Neural progenitor cell (in vitro differentiated cells): ENCODE measurements at regions not wholly inside any gene's neighbourhood (a gene's known extent, or its start where the extent isn't known, plus 50 kb on each side); places are given as distances from the start of the nearest gene placed in this dataset.

ENCODE experiments used
- EZH2 ChIP-seq: fragments of 200-600 bp; sonication (generic); IDR thresholded peaks from 2 replicates; pipeline ENCODE4 v1.6.1; 2017; ENCODE audit warnings: antibody characterized with exemption, mild to moderate bottlenecking, moderate library complexity
- EZH2phosphoT487 ChIP-seq: fragments of 200-600 bp; sonication (generic); IDR thresholded peaks from 2 replicates; pipeline ENCODE4 v1.6.1; 2017; ENCODE audit warnings: antibody characterized with exemption
- TF ChIP-seq, protein P1 (sequence below): fragments of 200-600 bp; sonication (generic); IDR thresholded peaks from 2 replicates; pipeline ENCODE4 v1.5.1; 2017; ENCODE audit warnings: antibody characterized with exemption, mild to moderate bottlenecking

DNA sequence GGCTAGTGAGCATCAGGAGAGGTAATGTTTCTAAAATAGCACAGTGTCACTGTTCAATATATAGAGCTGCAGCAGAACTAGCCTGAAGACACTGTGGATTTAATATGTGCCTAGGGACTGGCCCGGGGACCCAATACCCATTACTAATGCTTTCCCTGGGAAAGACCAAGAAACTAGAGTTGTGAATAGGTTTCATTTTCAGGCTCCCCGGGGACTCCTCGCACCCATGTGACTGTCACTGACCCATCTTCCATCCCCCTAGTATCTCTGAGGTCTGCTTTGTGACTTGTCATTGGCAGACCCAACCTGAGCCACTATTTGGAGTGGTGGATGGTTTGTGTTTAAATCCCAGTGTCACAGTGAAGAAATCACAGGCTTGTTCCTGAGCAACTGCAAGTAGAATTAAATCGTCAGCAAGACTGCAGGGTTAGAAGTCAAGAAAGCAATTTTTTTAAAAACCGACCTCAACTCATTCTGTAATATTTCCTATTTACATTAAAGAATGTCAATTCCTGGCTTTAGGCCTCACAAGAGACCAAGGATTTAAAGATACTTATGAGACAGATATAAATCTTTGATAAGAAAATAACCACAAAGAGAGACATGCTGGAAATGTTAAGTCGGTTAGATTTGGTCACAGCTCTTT, 130.0 kb upstream of the TNR start:
- TF ChIP-seq, protein P1, sequence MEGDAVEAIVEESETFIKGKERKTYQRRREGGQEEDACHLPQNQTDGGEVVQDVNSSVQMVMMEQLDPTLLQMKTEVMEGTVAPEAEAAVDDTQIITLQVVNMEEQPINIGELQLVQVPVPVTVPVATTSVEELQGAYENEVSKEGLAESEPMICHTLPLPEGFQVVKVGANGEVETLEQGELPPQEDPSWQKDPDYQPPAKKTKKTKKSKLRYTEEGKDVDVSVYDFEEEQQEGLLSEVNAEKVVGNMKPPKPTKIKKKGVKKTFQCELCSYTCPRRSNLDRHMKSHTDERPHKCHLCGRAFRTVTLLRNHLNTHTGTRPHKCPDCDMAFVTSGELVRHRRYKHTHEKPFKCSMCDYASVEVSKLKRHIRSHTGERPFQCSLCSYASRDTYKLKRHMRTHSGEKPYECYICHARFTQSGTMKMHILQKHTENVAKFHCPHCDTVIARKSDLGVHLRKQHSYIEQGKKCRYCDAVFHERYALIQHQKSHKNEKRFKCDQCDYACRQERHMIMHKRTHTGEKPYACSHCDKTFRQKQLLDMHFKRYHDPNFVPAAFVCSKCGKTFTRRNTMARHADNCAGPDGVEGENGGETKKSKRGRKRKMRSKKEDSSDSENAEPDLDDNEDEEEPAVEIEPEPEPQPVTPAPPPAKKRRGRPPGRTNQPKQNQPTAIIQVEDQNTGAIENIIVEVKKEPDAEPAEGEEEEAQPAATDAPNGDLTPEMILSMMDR: no peak
- TF ChIP-seq EZH2 (no peak), EZH2phosphoT487 (no peak)
